ENCODE measurements at regions not wholly inside any gene's neighbourhood (a gene's known extent, or its start where the extent isn't known, plus 50 kb on each side); places are given as distances from the start of the nearest gene placed in this dataset.

- TF ChIP-seq CTCF (IDR thresholded peaks at IDR 0.05; ENCODE audit: insufficient read depth, missing control alignments), result no peak
- no peak for FAIRE-seq
- DNase-seq (ENCODE audit: insufficient read length, low spot score), result no peak
Observed at GRCh38 chr3:69435274-69436265, 49.7 kb upstream of the FRMD4B start.

Data from D721Med (cell line).